Esophagus muscularis mucosa (tissue), 4 donors: ENCODE measurements at regions not wholly inside any gene's neighbourhood (a gene's known extent, or its start where the extent isn't known, plus 50 kb on each side); places are given as distances from the start of the nearest gene placed in this dataset.
"Not testable (repeated sequence)": the region's sequence is repeated elsewhere in the genome, so short reads cannot be mapped to it uniquely, and the experiment has no call there.

Experiments used
- DNase-seq: peaks from one replicate; pipeline ENCODE4 v3.0.0-alpha.2; 2017; ENCODE audit errors: extremely low spot score
- H3K27ac ChIP-seq, 4 donors: fragments of 200-600 bp; sonication (generic); replicated peaks in 1 of 4; 1 replicate in 3 of 4; 2 replicates in 1 of 4; pipeline ENCODE4 v1.5.1; 2016 to 2019; ENCODE audit warnings: mild to moderate bottlenecking in 1 of 4
- H3K27me3 ChIP-seq, 4 donors: fragments of 200-600 bp; sonication (generic); one replicate each; pipeline versions ENCODE4 v1.5.1 to v1.6.0; 2016 to 2019
- H3K36me3 ChIP-seq, 4 donors: fragments of 200-600 bp; sonication (generic); one replicate each; pipeline ENCODE4 v1.5.1; 2016 to 2019
- H3K4me1 ChIP-seq, 4 donors: fragments of 200-600 bp; sonication (generic); one replicate each; pipeline ENCODE4 v1.5.1; 2016 to 2019
- H3K4me3 ChIP-seq, 4 donors: fragments of 200-600 bp; sonication (generic); 1 replicate in 2 of 4; 2 replicates in 2 of 4; pipeline ENCODE4 v1.5.1; 2016 to 2019; ENCODE audit warnings: mild to moderate bottlenecking in 4 of 4, moderate library complexity in 1 of 4
- H3K9me3 ChIP-seq, 4 donors: fragments of 200-600 bp; sonication (generic); 1 replicate in 3 of 4; 2 replicates in 1 of 4; pipeline ENCODE4 v1.5.1; 2016 to 2019
- CTCF ChIP-seq, 3 experiments: fragments of 200-600 bp in 2 of 3; fragments of 450-650 bp in 1 of 3; sonication (generic) in 2 of 3; IDR thresholded peaks; one replicate each; pipeline ENCODE4 v1.5.1; 2017 to 2019; ENCODE audit warnings: antibody characterized with exemption in 3 of 3, mild to moderate bottlenecking in 2 of 3, moderate library complexity in 1 of 3
- EP300 ChIP-seq: sonication (generic); formaldehyde crosslinking; IDR thresholded peaks from one replicate; pipeline ENCODE4 v1.6.1; 2017; ENCODE audit warnings: antibody characterized with exemption
- POLR2A ChIP-seq: fragments of 450-650 bp; IDR thresholded peaks from one replicate; pipeline ENCODE4 v1.6.1; 2017; ENCODE audit warnings: antibody characterized with exemption, moderate library complexity, mild to moderate bottlenecking, low read depth
- POLR2AphosphoS5 ChIP-seq, 2 donors: sonication (generic); formaldehyde crosslinking; IDR thresholded peaks; one replicate each; pipeline ENCODE4 v1.6.1; 2017; ENCODE audit warnings: antibody characterized with exemption in 2 of 2
- WGBS: methylation state at CpG from one replicate; pipeline ENCODE4 v1.1.5; 2018; 5-methylcytosine and 5-hydroxymethylcytosine counted together
- intact Hi-C: fragments of 100-400 bp; cut with DNase I; formaldehyde crosslinking; loops from one replicate; pipeline ENCODE4 v1.15.1; 2023

DNA sequence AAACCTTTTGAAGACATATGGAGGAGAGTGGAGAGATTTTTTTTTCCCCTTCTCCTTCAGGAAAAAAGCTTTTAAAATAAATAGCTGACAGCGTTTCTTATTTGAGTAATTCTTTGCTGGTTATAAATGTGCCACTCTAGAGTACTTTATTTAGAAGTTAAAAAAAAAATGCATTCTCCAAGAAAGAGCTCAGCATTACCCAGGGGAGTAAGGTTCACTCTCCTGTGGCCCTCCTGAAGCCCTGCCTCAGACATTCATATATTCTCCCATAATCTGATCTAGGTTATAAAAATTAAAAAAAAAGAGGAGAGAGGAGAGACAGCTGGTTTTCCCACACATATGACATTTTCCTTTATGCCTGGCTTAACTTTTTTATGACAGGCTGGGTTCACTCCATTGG, 545.2 kb upstream of the CADM1 start:
- 14% methylated on average over 1 of the region's 1 CpG for WGBS
- Histone ChIP-seq H3K36me3 (no peaks in the 10 kb centered on the region), H3K4me1 (no peaks in the 10 kb centered on the region), H3K9me3 (no peaks in the 10 kb centered on the region), H3K27me3 (no peaks in the 10 kb centered on the region), H3K4me3 (no peak overlapping the region), H3K27ac (no peak overlapping the region)
- no peak for DNase-seq
- TF ChIP-seq CTCF (IDR thresholded peaks at IDR 0.05) (no peak), EP300 (no peak), POLR2A (no peak), POLR2AphosphoS5 (IDR thresholded peaks at IDR 0.05) (no peak)
- intact Hi-C loops: no loop called here

GRCh38 chr11:116046127-116046526, 541.9 kb upstream of the CADM1 start:
- intact Hi-C loops: no loop called here
- H3K27me3 ChIP-seq: peaks cover 0 to 4% (median 0%) of the 10 kb centered on the region in 4 donors
- no peak for TF ChIP-seq POLR2AphosphoS5 (IDR thresholded peaks at IDR 0.05)
- 95% methylated on average over 4 of the region's 6 CpGs for WGBS
- H3K36me3 ChIP-seq: no peaks in the 10 kb centered on the region
- H3K4me1 ChIP-seq: no peaks in the 10 kb centered on the region
- no peak overlapping the region for H3K4me3 ChIP-seq
- H3K27ac ChIP-seq: no peak overlapping the region
- H3K9me3 ChIP-seq: no peaks in the 10 kb centered on the region
- DNase-seq: peak; percentile 90

DNA sequence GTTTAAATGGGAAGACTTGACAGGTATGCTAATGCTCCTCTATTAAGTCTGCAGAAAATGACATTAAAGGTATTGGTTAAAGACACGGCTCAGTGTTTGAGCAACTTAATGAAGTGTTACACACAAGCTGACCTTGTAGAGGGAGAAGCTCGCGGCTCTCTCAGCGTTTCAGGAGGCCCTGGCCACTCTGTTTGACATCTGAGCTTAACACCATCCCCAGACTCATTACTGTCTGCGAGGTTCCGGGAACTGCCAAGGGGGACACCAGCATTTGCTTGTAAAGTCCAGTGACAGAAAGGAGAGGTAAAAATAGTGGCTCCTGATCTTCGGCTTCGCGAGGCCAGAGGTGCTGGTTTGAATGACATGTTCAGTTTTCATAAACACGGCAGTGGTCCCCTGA, 540.7 kb upstream of the CADM1 start:
- Histone ChIP-seq H3K27me3 (peaks cover 0 to 4% (median 0%) of the 10 kb centered on the region in 4 donors), H3K36me3 (no peaks in the 10 kb centered on the region), H3K4me3 (no peak overlapping the region), H3K27ac (no peak overlapping the region), H3K4me1 (no peaks in the 10 kb centered on the region), H3K9me3 (no peaks in the 10 kb centered on the region)
- no peak for DNase-seq
- TF ChIP-seq EP300 (no peak), POLR2AphosphoS5 (IDR thresholded peaks at IDR 0.05) (no peak), CTCF (IDR thresholded peaks at IDR 0.05) (no peak), POLR2A (no peak)
- intact Hi-C loops: no loop called here
- 59% methylated on average over 10 of the region's 10 CpGs for WGBS

- H3K4me1 ChIP-seq: no peaks in the 10 kb centered on the region
- no peak for TF ChIP-seq POLR2A
- TF ChIP-seq CTCF (IDR thresholded peaks at IDR 0.05): no peak
- no peak for TF ChIP-seq POLR2AphosphoS5 (IDR thresholded peaks at IDR 0.05)
- no peak for TF ChIP-seq EP300
- H3K27me3 ChIP-seq: peaks cover 0 to 4% (median 0%) of the 10 kb centered on the region in 4 donors
- no peak for DNase-seq
- intact Hi-C loops: no loop called here
- H3K27ac ChIP-seq: no peak overlapping the region
- 60% methylated on average over 4 of the region's 4 CpGs for WGBS
- H3K36me3 ChIP-seq: no peaks in the 10 kb centered on the region
- no peaks in the 10 kb centered on the region for H3K9me3 ChIP-seq
- no peak overlapping the region for H3K4me3 ChIP-seq
These were observed 540.3 kb upstream of the CADM1 start for GRCh38 chr11:116044520-116044919.

GRCh38 chr11:116043857-116044256, 539.6 kb upstream of the CADM1 start:
- Histone ChIP-seq H3K9me3 (no peaks in the 10 kb centered on the region), H3K27ac (no peak overlapping the region), H3K27me3 (peaks cover 0 to 4% (median 0%) of the 10 kb centered on the region in 4 donors), H3K36me3 (no peaks in the 10 kb centered on the region), H3K4me3 (no peak overlapping the region), H3K4me1 (no peaks in the 10 kb centered on the region)
- peak; percentile 68 for DNase-seq
- WGBS: 56% methylated on average over 2 of the region's 2 CpGs
- intact Hi-C loops: no loop called here
- TF ChIP-seq CTCF (IDR thresholded peaks at IDR 0.05): no peak
- no peak for TF ChIP-seq POLR2A
- no peak for TF ChIP-seq POLR2AphosphoS5 (IDR thresholded peaks at IDR 0.05)
- no peak for TF ChIP-seq EP300

GRCh38 chr11:116043059-116043458, 538.8 kb upstream of the CADM1 start:
- WGBS: 98% methylated on average over 6 of the region's 6 CpGs
- H3K27me3 ChIP-seq, DNase-seq, H3K36me3 ChIP-seq, intact Hi-C loops, H3K9me3 ChIP-seq, H3K4me3 ChIP-seq, H3K4me1 ChIP-seq, H3K27ac ChIP-seq: not testable (repeated sequence)
